ENCODE measurements at regions not wholly inside any gene's neighbourhood (a gene's known extent, or its start where the extent isn't known, plus 50 kb on each side); places are given as distances from the start of the nearest gene placed in this dataset.

DNA sequence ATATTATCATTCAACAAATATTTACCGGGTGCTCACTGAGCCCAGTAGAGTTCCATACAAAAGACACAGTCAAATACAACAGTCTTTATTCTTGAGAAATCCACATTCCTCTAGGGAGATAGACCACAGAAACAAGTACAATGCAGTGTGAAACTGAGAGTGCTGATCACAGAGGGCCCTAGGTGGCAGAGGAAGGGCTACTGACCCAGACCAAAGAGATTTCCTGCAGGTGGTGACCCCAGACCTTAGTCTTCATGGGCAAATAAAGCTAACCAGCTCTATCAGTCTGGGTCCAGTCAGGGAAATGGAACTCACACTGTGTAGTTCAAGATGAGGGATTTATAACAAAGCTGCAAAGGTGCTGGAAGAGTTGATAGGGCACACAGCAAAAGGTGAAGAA is 110.4 kb upstream of the SLC27A6 start:
- TF ChIP-seq, protein P1, sequence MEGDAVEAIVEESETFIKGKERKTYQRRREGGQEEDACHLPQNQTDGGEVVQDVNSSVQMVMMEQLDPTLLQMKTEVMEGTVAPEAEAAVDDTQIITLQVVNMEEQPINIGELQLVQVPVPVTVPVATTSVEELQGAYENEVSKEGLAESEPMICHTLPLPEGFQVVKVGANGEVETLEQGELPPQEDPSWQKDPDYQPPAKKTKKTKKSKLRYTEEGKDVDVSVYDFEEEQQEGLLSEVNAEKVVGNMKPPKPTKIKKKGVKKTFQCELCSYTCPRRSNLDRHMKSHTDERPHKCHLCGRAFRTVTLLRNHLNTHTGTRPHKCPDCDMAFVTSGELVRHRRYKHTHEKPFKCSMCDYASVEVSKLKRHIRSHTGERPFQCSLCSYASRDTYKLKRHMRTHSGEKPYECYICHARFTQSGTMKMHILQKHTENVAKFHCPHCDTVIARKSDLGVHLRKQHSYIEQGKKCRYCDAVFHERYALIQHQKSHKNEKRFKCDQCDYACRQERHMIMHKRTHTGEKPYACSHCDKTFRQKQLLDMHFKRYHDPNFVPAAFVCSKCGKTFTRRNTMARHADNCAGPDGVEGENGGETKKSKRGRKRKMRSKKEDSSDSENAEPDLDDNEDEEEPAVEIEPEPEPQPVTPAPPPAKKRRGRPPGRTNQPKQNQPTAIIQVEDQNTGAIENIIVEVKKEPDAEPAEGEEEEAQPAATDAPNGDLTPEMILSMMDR (IDR thresholded peaks at IDR 0.05; ENCODE audit: borderline replicate concordance, extremely low read depth, low read length, poor library complexity, severe bottlenecking): no peak
- TF ChIP-seq EZH2 (IDR thresholded peaks at IDR 0.05; ENCODE audit: borderline replicate concordance, low read depth, low read length, severe bottlenecking): no peak
